ENCODE measurements at regions not wholly inside any gene's neighbourhood (a gene's known extent, or its start where the extent isn't known, plus 50 kb on each side); places are given as distances from the start of the nearest gene placed in this dataset.

DNA sequence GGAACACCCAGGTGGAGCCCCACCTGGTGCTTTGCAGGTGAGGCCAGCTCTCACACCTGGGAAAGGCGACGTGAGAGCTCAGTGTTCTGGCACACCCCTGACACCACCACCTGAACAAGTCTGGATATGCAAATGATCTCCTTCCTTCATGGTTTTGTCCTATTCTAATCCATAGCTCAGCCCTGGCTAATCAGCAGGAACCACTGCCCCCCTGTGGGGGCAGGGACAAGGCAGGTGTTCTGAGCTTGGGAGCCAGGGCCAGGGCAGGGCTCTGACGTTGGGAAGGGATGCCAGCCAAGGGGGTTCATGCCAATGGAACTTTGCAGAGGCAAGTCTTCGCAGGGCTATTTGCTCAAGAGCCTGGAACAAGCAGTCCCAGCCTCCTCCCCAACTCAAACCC lies 144.2 kb downstream of the TRIM29 start:
- no peak overlapping the region for H3K4me2 ChIP-seq (ENCODE audit: low read length)
- H2AFZ ChIP-seq (ENCODE audit: low read depth, low read length), result no peak overlapping the region
- TF ChIP-seq RAD21 (conservative IDR thresholded peaks at IDR 0.05), result no peak
- TF ChIP-seq CTCF (IDR thresholded peaks at IDR 0.05; ENCODE audit: poor library complexity, severe bottlenecking), result no peak
- TF ChIP-seq EP300 (conservative IDR thresholded peaks at IDR 0.05; ENCODE audit: poor library complexity, severe bottlenecking), result no peak
- TF ChIP-seq MXI1 (conservative IDR thresholded peaks at IDR 0.05; ENCODE audit: poor library complexity, severe bottlenecking), result no peak
- TF ChIP-seq SMC3 (conservative IDR thresholded peaks at IDR 0.05; ENCODE audit: poor library complexity), result no peak
- TF ChIP-seq POLR2AphosphoS5 (IDR thresholded peaks at IDR 0.05), result no peak
- TF ChIP-seq, protein P1, sequence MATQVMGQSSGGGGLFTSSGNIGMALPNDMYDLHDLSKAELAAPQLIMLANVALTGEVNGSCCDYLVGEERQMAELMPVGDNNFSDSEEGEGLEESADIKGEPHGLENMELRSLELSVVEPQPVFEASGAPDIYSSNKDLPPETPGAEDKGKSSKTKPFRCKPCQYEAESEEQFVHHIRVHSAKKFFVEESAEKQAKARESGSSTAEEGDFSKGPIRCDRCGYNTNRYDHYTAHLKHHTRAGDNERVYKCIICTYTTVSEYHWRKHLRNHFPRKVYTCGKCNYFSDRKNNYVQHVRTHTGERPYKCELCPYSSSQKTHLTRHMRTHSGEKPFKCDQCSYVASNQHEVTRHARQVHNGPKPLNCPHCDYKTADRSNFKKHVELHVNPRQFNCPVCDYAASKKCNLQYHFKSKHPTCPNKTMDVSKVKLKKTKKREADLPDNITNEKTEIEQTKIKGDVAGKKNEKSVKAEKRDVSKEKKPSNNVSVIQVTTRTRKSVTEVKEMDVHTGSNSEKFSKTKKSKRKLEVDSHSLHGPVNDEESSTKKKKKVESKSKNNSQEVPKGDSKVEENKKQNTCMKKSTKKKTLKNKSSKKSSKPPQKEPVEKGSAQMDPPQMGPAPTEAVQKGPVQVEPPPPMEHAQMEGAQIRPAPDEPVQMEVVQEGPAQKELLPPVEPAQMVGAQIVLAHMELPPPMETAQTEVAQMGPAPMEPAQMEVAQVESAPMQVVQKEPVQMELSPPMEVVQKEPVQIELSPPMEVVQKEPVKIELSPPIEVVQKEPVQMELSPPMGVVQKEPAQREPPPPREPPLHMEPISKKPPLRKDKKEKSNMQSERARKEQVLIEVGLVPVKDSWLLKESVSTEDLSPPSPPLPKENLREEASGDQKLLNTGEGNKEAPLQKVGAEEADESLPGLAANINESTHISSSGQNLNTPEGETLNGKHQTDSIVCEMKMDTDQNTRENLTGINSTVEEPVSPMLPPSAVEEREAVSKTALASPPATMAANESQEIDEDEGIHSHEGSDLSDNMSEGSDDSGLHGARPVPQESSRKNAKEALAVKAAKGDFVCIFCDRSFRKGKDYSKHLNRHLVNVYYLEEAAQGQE (IDR thresholded peaks at IDR 0.05; ENCODE audit: borderline replicate concordance), result no peak
- TF ChIP-seq EZH2 (IDR thresholded peaks at IDR 0.05; ENCODE audit: borderline replicate concordance, insufficient read depth, low read length, poor library complexity, severe bottlenecking), result no peak
- no peak for TF ChIP-seq TAF1 (IDR thresholded peaks at IDR 0.05; ENCODE audit: low read depth)
- no peaks in the 10 kb centered on the region for H3K36me3 ChIP-seq (ENCODE audit: insufficient read depth, low read length)
- no peak overlapping the region for H3K4me3 ChIP-seq (ENCODE audit: low read length)
- H3K9me2 ChIP-seq (ENCODE audit: insufficient read depth, low read length), result no peaks in the 10 kb centered on the region
- H3K79me2 ChIP-seq (replicated peaks; ENCODE audit: insufficient read depth, low read length), result no peaks in the 10 kb centered on the region
- no peaks in the 10 kb centered on the region for H3K9me3 ChIP-seq (ENCODE audit: low read length)
- H4K20me1 ChIP-seq (ENCODE audit: insufficient read depth), result no peaks in the 10 kb centered on the region
- no peaks in the 10 kb centered on the region for H3K27me3 ChIP-seq (ENCODE audit: insufficient read depth, low read depth, low read length)
- H3F3A ChIP-seq (ENCODE audit: insufficient read depth, low read length, poor library complexity, severe bottlenecking), result no peaks in the 10 kb centered on the region
- no peak overlapping the region for H3K27ac ChIP-seq (ENCODE audit: low read length)
- H3K9ac ChIP-seq (ENCODE audit: low read length), result no peak overlapping the region

- H3F3A ChIP-seq (ENCODE audit: insufficient read depth, low read length, poor library complexity, severe bottlenecking), result no peaks in the 10 kb centered on the region
- no peak overlapping the region for H3K27ac ChIP-seq (ENCODE audit: low read length)
- TF ChIP-seq EZH2 (IDR thresholded peaks at IDR 0.05; ENCODE audit: borderline replicate concordance, insufficient read depth, low read length, poor library complexity, severe bottlenecking) (no peak), TAF1 (IDR thresholded peaks at IDR 0.05; ENCODE audit: low read depth) (no peak), MXI1 (conservative IDR thresholded peaks at IDR 0.05; ENCODE audit: poor library complexity, severe bottlenecking) (no peak), RAD21 (conservative IDR thresholded peaks at IDR 0.05) (no peak)
- TF ChIP-seq, protein P1 (IDR thresholded peaks at IDR 0.05; ENCODE audit: borderline replicate concordance), result no peak
- H3K9me3 ChIP-seq (ENCODE audit: low read length), result no peaks in the 10 kb centered on the region
- no peaks in the 10 kb centered on the region for H3K79me2 ChIP-seq (replicated peaks; ENCODE audit: insufficient read depth, low read length)
- H4K20me1 ChIP-seq (ENCODE audit: insufficient read depth), result no peaks in the 10 kb centered on the region
- no peaks in the 10 kb centered on the region for H3K36me3 ChIP-seq (ENCODE audit: insufficient read depth, low read length)
- H3K4me2 ChIP-seq (ENCODE audit: low read length), result no peak overlapping the region
- H3K9ac ChIP-seq (ENCODE audit: low read length), result no peak overlapping the region
- no peak overlapping the region for H2AFZ ChIP-seq (ENCODE audit: low read depth, low read length)
- H3K4me3 ChIP-seq (ENCODE audit: low read length), result no peak overlapping the region
- H3K27me3 ChIP-seq (ENCODE audit: insufficient read depth, low read depth, low read length), result no peaks in the 10 kb centered on the region
- no peaks in the 10 kb centered on the region for H3K9me2 ChIP-seq (ENCODE audit: insufficient read depth, low read length)
Measured at GRCh38 chr11:119992171-119993051, 145.5 kb downstream of the TRIM29 start.
